Osteocyte (in vitro differentiated cells): ENCODE measurements at regions not wholly inside any gene's neighbourhood (a gene's known extent, or its start where the extent isn't known, plus 50 kb on each side); places are given as distances from the start of the nearest gene placed in this dataset.

ENCODE experiments used
- DNase-seq: peaks from one replicate; pipeline ENCODE4 v3.0.0; 2021; ENCODE audit warnings: mixed read lengths; ENCODE audit not compliant: unreplicated experiment; ENCODE audit errors: extremely low spot score
- H3K27ac Mint-ChIP-seq: one replicate; pipeline ENCODE4 v1.8.0; 2021; ENCODE audit warnings: mild to moderate bottlenecking, mixed read lengths; ENCODE audit not compliant: unreplicated experiment
- H3K27me3 Mint-ChIP-seq: one replicate; pipeline ENCODE4 v1.8.0; 2021; ENCODE audit warnings: mixed read lengths; ENCODE audit not compliant: unreplicated experiment
- H3K36me3 Mint-ChIP-seq: one replicate; pipeline ENCODE4 v1.8.0; 2021; ENCODE audit warnings: mixed read lengths; ENCODE audit not compliant: unreplicated experiment
- H3K4me1 Mint-ChIP-seq: one replicate; pipeline ENCODE4 v1.8.0; 2021; ENCODE audit warnings: mixed read lengths; ENCODE audit not compliant: unreplicated experiment
- H3K4me3 Mint-ChIP-seq: one replicate; pipeline ENCODE4 v1.8.0; 2021; ENCODE audit warnings: mild to moderate bottlenecking, moderate library complexity, mixed read lengths; ENCODE audit not compliant: unreplicated experiment
- H3K9me3 Mint-ChIP-seq: one replicate; pipeline ENCODE4 v1.8.0; 2021; ENCODE audit warnings: mixed read lengths; ENCODE audit not compliant: unreplicated experiment
- TF ChIP-seq, protein P1 (sequence below): fragments of 200-600 bp; sonication (generic); IDR thresholded peaks from 2 replicates; pipeline ENCODE4 v1.5.0; 2021; ENCODE audit warnings: antibody characterized with exemption, mild to moderate bottlenecking, moderate library complexity

DNA sequence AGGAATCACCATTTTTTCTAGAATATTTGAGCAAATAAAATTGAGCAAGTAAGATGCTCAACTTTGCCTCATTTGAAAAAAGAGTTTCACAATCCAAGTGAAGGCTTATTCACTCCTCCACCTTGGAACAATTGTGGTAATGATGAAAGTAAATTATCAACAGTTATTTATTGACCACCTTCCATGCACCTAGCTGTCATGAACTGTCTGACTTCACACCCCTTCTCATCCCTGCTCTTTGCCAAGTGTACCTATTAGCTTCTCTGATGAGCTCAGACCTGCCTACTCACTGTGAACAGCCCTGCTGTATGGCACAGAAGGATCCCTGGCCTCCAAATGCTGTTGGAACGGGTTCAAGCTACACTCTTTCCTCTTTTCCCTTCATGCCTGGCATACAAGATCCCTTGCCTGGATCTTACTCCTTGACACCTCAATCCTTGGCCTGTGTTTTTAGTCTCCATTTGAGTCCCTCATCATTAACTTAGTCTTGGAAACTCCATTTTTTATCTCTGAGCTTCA is 99.0 kb upstream of the PREP start:
- H3K27ac Mint-ChIP-seq: no peak overlapping the region
- no peak for DNase-seq
- no peak overlapping the region for H3K4me3 Mint-ChIP-seq
- no peaks in the 10 kb centered on the region for H3K36me3 Mint-ChIP-seq
- TF ChIP-seq, protein P1, sequence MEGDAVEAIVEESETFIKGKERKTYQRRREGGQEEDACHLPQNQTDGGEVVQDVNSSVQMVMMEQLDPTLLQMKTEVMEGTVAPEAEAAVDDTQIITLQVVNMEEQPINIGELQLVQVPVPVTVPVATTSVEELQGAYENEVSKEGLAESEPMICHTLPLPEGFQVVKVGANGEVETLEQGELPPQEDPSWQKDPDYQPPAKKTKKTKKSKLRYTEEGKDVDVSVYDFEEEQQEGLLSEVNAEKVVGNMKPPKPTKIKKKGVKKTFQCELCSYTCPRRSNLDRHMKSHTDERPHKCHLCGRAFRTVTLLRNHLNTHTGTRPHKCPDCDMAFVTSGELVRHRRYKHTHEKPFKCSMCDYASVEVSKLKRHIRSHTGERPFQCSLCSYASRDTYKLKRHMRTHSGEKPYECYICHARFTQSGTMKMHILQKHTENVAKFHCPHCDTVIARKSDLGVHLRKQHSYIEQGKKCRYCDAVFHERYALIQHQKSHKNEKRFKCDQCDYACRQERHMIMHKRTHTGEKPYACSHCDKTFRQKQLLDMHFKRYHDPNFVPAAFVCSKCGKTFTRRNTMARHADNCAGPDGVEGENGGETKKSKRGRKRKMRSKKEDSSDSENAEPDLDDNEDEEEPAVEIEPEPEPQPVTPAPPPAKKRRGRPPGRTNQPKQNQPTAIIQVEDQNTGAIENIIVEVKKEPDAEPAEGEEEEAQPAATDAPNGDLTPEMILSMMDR: no peak
- H3K27me3 Mint-ChIP-seq: no peaks in the 10 kb centered on the region
- no peaks in the 10 kb centered on the region for H3K4me1 Mint-ChIP-seq
- H3K9me3 Mint-ChIP-seq: no peaks in the 10 kb centered on the region

DNA sequence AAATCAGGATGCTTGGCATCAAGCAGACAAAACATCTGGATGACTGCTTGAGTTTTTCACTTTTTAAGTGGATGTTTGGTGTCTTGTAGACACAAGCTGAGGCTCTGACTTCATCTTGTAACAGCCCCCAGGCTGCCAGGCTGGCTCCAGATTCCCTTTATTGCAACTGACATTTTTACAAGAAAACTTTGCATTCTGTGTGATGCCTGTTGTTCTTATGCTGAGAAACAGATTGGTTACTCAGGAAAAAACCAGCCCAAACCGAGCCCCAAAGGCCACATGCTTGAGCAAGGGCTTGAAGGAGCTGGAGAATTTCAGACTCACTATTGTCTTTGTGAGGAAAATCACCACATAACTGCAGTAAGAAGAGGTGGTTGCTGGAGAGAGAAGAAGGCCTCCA is 98.4 kb upstream of the PREP start:
- no peak for DNase-seq
- TF ChIP-seq, protein P1: no peak
- Mint-ChIP-seq H3K27me3 (no peaks in the 10 kb centered on the region), H3K36me3 (no peaks in the 10 kb centered on the region), H3K4me1 (no peaks in the 10 kb centered on the region), H3K9me3 (no peaks in the 10 kb centered on the region), H3K27ac (no peak overlapping the region), H3K4me3 (no peak overlapping the region)

DNA sequence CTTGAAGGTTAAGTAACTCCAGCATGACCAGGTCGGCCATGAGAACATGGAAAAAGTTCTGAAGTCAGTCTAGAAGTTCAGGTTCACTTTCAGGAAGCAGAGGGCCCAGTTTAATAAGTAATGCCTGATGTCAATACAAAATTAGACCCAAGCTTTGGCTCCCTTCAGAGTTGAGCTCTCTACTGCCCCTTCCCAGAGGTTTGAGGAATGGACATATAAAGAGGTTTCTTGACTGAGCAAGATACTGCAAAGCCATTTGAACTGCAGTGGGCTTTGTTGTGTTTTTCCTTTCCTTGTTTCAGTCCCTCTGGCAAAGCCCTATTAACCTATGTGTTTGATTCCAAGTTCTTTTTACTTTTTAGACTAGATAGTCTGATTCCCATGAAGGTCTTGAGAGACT is 97.8 kb upstream of the PREP start:
- no peaks in the 10 kb centered on the region for H3K36me3 Mint-ChIP-seq
- no peaks in the 10 kb centered on the region for H3K4me1 Mint-ChIP-seq
- H3K27ac Mint-ChIP-seq: no peak overlapping the region
- DNase-seq: no peak
- H3K27me3 Mint-ChIP-seq: no peaks in the 10 kb centered on the region
- H3K9me3 Mint-ChIP-seq: no peaks in the 10 kb centered on the region
- TF ChIP-seq, protein P1: no peak
- no peak overlapping the region for H3K4me3 Mint-ChIP-seq

DNA sequence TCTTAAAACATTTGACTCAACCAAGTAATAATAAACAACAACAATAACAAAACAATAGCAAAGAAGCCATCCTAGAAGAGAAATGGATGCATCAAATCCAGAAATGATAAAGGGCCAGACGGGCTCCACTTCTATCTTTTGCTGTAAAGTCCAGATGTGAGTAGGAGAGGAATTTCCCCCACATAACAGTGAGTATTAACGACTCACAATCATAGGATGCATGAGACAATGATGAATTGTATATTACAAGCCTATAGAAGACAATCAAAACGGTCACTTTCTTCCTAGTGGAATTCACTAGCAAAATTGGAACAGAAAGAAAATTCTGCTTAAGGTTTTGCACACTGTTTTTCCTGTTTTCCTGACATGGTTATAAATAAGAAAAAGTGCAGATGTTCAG is 97.0 kb upstream of the PREP start:
- H3K27me3 Mint-ChIP-seq: no peaks in the 10 kb centered on the region
- H3K9me3 Mint-ChIP-seq: no peaks in the 10 kb centered on the region
- no peaks in the 10 kb centered on the region for H3K4me1 Mint-ChIP-seq
- H3K4me3 Mint-ChIP-seq: no peak overlapping the region
- no peak overlapping the region for H3K27ac Mint-ChIP-seq
- DNase-seq: no peak
- no peaks in the 10 kb centered on the region for H3K36me3 Mint-ChIP-seq
- TF ChIP-seq, protein P1: no peak

DNA sequence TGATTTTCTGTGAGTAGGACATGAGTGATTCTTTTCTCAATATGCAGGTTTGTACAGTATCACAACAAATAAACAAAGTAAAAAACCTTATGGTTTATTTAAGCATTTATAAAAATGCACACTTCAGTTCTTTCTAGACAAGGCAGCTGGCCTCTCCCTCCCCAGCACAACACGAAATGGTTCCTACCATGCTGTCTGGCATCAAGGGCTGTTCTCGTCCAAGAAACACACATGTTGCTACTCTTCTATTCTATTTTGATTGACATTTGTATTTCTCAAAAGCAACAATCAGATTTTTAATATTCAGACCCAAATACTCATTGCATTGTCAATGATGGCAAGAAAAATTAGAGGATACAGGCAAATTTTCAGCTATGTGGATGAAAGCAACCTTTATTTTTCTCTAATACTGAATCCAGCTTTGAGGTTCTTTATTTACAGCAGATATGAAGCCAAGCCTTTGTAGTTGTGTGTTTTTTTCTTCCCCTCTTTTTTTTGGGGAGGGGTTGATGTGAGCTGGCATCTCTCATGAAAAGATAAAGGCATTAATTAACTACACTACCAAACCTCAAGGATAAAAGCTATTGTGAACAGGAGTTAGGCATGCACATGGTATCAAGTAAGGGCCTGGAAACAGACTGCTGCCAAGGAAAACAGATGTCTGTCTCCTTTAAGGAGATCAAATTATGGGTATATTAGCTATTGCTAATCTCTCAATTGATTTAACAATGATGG is 96.4 kb upstream of the PREP start:
- Mint-ChIP-seq H3K9me3 (no peaks in the 10 kb centered on the region), H3K4me3 (no peak overlapping the region), H3K4me1 (no peaks in the 10 kb centered on the region), H3K27me3 (no peaks in the 10 kb centered on the region), H3K27ac (no peak overlapping the region), H3K36me3 (no peaks in the 10 kb centered on the region)
- DNase-seq: no peak
- TF ChIP-seq, protein P1: no peak
